Lower lobe of right lung (tissue), 2 donors: ENCODE measurements at regions not wholly inside any gene's neighbourhood (a gene's known extent, or its start where the extent isn't known, plus 50 kb on each side); places are given as distances from the start of the nearest gene placed in this dataset.
A peak's percentile ranks its signal among the peaks of the same experiment; 100 is the strongest.

Experiments used
- ATAC-seq, 2 donors: fragments of 200-7000 bp; cut with Tn5 transposase; one replicate each; pipeline ENCODE4 v1.9.1; 2020 to 2022; ENCODE audit warnings: mild to moderate bottlenecking in 2 of 2, moderate library complexity in 2 of 2
- DNase-seq: peaks from one replicate; pipeline ENCODE4 v3.0.0-alpha.2; 2020
- H3K27ac ChIP-seq: fragments of 200-600 bp; one replicate; pipeline ENCODE4 v1.8.0; 2022
- H3K27me3 ChIP-seq: fragments of 200-600 bp; one replicate; pipeline ENCODE4 v1.8.0; 2022; ENCODE audit warnings: low read depth
- H3K36me3 ChIP-seq: fragments of 200-600 bp; one replicate; pipeline ENCODE4 v1.8.0; 2022; ENCODE audit warnings: mild to moderate bottlenecking
- H3K4me1 ChIP-seq: fragments of 200-600 bp; one replicate; pipeline ENCODE4 v1.8.0; 2022
- H3K4me3 ChIP-seq: fragments of 200-600 bp; one replicate; pipeline ENCODE4 v1.8.0; 2022; ENCODE audit warnings: mild to moderate bottlenecking
- H3K9me3 ChIP-seq: fragments of 200-600 bp; one replicate; pipeline ENCODE4 v1.8.0; 2022
- intact Hi-C: fragments of 100-400 bp; cut with DNase I; formaldehyde crosslinking; loops from one replicate; pipeline ENCODE4 v1.11.0; 2022
- TF ChIP-seq, protein P1 (sequence below): fragments of 200-600 bp; IDR thresholded peaks from one replicate; pipeline ENCODE4 v1.8.0; 2022; ENCODE audit warnings: antibody characterized with exemption, mild to moderate bottlenecking
- donor health status: DM: no; HTN: yes; CAD: no; lungs with severe emphysema.

DNA sequence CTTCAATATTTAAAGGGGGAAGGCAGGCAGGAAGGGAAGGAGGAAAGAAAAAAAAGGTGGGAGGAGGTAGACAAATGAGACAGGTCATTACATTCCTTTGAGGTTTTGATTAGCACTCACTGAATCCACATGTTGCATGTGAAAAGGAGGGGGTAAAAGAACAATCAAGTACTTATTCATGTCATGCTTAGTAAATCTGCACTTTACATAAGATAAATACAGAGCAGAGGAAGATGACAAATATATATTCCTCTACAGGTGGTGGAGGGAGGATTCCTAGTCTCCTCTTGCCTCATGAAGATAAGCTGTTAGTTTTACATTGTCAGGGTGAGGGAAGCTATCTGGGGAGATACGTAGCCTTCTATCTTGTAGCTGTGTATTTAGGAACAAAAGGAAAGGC lies 1645.4 kb upstream of the SPRY2 start:
- Histone ChIP-seq H3K9me3 (no peaks in the 10 kb centered on the region), H3K36me3 (no peaks in the 10 kb centered on the region), H3K4me1 (no peaks in the 10 kb centered on the region), H3K27ac (no peak overlapping the region), H3K27me3 (no peaks in the 10 kb centered on the region), H3K4me3 (no peak overlapping the region)
- intact Hi-C loops, result no loop called here
- ATAC-seq (no peak), DNase-seq (no peak)
- TF ChIP-seq, protein P1, sequence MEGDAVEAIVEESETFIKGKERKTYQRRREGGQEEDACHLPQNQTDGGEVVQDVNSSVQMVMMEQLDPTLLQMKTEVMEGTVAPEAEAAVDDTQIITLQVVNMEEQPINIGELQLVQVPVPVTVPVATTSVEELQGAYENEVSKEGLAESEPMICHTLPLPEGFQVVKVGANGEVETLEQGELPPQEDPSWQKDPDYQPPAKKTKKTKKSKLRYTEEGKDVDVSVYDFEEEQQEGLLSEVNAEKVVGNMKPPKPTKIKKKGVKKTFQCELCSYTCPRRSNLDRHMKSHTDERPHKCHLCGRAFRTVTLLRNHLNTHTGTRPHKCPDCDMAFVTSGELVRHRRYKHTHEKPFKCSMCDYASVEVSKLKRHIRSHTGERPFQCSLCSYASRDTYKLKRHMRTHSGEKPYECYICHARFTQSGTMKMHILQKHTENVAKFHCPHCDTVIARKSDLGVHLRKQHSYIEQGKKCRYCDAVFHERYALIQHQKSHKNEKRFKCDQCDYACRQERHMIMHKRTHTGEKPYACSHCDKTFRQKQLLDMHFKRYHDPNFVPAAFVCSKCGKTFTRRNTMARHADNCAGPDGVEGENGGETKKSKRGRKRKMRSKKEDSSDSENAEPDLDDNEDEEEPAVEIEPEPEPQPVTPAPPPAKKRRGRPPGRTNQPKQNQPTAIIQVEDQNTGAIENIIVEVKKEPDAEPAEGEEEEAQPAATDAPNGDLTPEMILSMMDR, result no peak

DNA sequence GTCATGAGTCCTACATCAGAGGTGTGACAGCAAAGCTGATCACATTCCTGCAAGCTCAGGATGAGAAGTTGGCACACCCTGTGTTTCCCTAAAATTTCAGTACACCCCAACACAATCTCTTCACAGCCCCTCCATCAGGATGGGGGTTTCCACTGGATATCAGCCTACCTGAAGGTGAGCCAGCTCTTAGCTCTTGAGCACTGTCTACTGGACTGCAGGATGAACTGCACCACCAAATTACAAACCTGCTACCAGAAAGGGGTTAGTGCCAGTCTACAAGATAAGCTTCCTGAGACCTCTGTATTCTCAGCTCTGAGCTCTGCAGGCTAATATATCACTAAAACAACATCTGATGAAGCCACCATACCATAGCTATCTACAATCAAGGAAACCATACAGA lies 1616.2 kb upstream of the SPRY2 start:
- Histone ChIP-seq H3K36me3 (no peaks in the 10 kb centered on the region), H3K4me3 (no peak overlapping the region), H3K9me3 (no peaks in the 10 kb centered on the region), H3K27ac (no peak overlapping the region), H3K27me3 (no peaks in the 10 kb centered on the region), H3K4me1 (no peaks in the 10 kb centered on the region)
- intact Hi-C loops, result no loop called here
- no peak for DNase-seq
- no peak for ATAC-seq
- TF ChIP-seq, protein P1, result no peak

DNA sequence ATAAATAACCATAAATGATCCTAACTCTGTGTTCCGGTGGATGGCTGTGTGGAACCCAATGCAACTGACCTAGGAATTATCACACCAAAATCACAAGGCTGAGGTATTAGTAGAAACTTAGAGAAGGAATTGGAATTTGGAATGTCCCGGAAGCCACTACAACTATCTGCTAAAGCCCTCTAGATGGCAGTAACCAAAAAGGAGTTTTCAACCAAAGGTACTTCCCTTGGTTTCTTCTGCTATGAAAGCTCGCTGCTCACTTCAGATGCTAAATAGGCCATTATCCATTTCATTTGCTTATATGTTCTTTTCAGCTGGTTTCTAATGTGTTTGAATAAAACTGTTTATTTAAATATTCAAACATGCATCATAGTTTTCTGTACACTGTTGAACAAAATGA lies 1589.1 kb upstream of the SPRY2 start:
- Histone ChIP-seq H3K9me3 (no peaks in the 10 kb centered on the region), H3K27me3 (no peaks in the 10 kb centered on the region), H3K4me1 (no peaks in the 10 kb centered on the region), H3K27ac (no peak overlapping the region), H3K36me3 (no peaks in the 10 kb centered on the region), H3K4me3 (no peak overlapping the region)
- intact Hi-C loops, result no loop called here
- DNase-seq (no peak), ATAC-seq (no peak)
- TF ChIP-seq, protein P1, result peak; percentile 29

DNA sequence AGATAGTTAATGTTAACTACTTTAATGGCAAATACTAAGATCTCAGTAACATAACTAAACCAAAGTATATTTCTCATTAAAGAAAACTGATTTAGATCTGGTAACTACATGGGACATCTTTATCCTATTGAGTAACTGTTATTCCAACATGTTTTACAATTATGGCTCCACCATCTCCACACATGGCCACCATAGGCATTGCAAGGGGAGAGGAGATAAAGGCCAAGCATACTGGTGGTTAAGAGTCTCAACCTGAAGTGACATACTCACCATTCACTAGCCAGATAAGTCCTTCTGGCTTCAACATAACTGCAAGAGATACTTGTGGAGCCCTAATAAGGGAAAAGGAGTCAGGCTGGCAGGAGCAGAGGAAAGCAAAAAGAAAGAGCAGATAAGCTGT lies 1586.4 kb upstream of the SPRY2 start:
- Histone ChIP-seq H3K9me3 (no peaks in the 10 kb centered on the region), H3K27me3 (no peaks in the 10 kb centered on the region), H3K36me3 (no peaks in the 10 kb centered on the region), H3K4me3 (no peak overlapping the region), H3K27ac (no peak overlapping the region), H3K4me1 (no peaks in the 10 kb centered on the region)
- TF ChIP-seq, protein P1, result no peak
- DNase-seq (no peak), ATAC-seq (no peak)
- intact Hi-C loops, result no loop called here

DNA sequence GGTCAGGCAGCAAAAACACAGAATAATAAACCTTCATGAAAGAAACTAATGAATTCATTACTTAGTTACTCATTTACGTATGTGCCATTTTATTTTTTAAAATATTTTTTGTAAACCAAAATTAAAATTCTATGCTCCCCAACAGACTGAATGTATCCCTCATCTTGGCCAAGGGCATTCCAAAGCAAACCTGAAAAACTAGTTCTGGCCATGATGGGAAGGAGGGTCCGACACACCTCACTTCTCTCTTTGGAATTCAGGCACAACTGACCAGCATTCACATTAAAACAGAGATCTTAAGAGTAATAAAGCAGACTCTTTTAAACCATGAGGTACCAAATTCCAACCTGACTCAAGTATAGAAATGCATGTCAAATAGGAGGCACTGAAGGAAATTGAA lies 1576.9 kb upstream of the SPRY2 start:
- Histone ChIP-seq H3K36me3 (no peaks in the 10 kb centered on the region), H3K9me3 (no peaks in the 10 kb centered on the region), H3K27me3 (no peaks in the 10 kb centered on the region), H3K27ac (no peak overlapping the region), H3K4me1 (no peaks in the 10 kb centered on the region), H3K4me3 (no peak overlapping the region)
- ATAC-seq (no peak), DNase-seq (no peak)
- intact Hi-C loops, result no loop called here
- TF ChIP-seq, protein P1, result no peak

DNA sequence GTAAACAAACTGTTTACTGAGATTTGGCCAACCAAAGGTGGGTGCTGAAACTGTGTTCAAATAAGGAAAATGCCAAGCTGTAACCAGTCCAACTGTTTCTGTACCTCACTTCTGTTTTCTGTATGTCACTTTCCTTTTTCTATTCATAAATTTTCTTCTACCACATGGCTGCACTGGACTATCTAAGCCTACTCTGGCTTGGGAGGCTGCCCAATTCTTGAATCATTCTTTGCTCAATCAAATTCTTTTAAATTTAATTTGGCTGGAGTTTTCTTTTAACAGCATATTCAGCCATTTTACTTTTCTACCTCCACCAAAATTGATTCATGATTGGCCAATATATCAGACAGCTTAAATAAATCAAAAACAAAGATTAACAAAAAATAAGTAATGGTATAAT lies 1575.5 kb upstream of the SPRY2 start:
- H3K4me1 ChIP-seq, result no peaks in the 10 kb centered on the region
- H3K9me3 ChIP-seq, result no peaks in the 10 kb centered on the region
- intact Hi-C loops, result no loop called here
- ATAC-seq (no peak), DNase-seq (no peak)
- TF ChIP-seq, protein P1, result no peak
- H3K36me3 ChIP-seq, result no peaks in the 10 kb centered on the region
- H3K27ac ChIP-seq, result no peak overlapping the region
- H3K4me3 ChIP-seq, result no peak overlapping the region
- no peaks in the 10 kb centered on the region for H3K27me3 ChIP-seq
